H9 (cell line): ENCODE measurements at regions not wholly inside any gene's neighbourhood (a gene's known extent, or its start where the extent isn't known, plus 50 kb on each side); places are given as distances from the start of the nearest gene placed in this dataset.

Experiments used
- DNase-seq: peaks from one replicate; pipeline ENCODE4 v3.0.0-alpha.2; 2017
- H2AFZ ChIP-seq: one replicate; pipeline ENCODE4 v1.6.1; 2013; ENCODE audit warnings: mild to moderate bottlenecking, low read length, control low read depth, moderate library complexity
- H2AK5ac ChIP-seq: 2 replicates; pipeline ENCODE4 v1.6.1; 2013; ENCODE audit warnings: low read length, control low read depth, mixed read lengths; ENCODE audit not compliant: insufficient read length
- H2BK120ac ChIP-seq: one replicate; pipeline ENCODE4 v1.6.1; 2013; ENCODE audit warnings: low read depth, mild to moderate bottlenecking, low read length, control low read depth, inconsistent platforms; ENCODE audit not compliant: poor library complexity, severe bottlenecking
- H2BK12ac ChIP-seq: 2 replicates; pipeline ENCODE4 v1.6.1; 2013; ENCODE audit warnings: low read length, control low read depth, mixed read lengths, low read depth; ENCODE audit not compliant: insufficient read length
- H2BK15ac ChIP-seq: 2 replicates; pipeline ENCODE4 v1.6.1; 2013; ENCODE audit warnings: low read depth, low read length, control low read depth
- H2BK20ac ChIP-seq: one replicate; pipeline ENCODE4 v1.6.1; 2013; ENCODE audit warnings: low read depth, mild to moderate bottlenecking, low read length, control low read depth, inconsistent platforms; ENCODE audit not compliant: poor library complexity, severe bottlenecking
- H2BK5ac ChIP-seq: 2 replicates; pipeline ENCODE4 v1.6.1; 2013; ENCODE audit warnings: low read length, control low read depth, mixed read lengths; ENCODE audit not compliant: insufficient read length
- H3K14ac ChIP-seq: 2 replicates; pipeline ENCODE4 v1.6.1; 2013; ENCODE audit warnings: low read length, control low read depth; ENCODE audit not compliant: insufficient read depth
- H3K18ac ChIP-seq: 2 replicates; pipeline ENCODE4 v1.6.1; 2013; ENCODE audit warnings: low read depth, mild to moderate bottlenecking, mixed read lengths, low read length, control low read depth; ENCODE audit not compliant: insufficient read length
- H3K23ac ChIP-seq: 2 replicates; pipeline ENCODE4 v1.6.1; 2013; ENCODE audit warnings: low read length, control low read depth, mixed read lengths, low read depth; ENCODE audit not compliant: insufficient read length
- H3K23me2 ChIP-seq: 2 replicates; pipeline ENCODE4 v1.6.1; 2013; ENCODE audit warnings: low read depth, mild to moderate bottlenecking, mixed read lengths, low read length, control low read depth; ENCODE audit not compliant: insufficient read length, poor library complexity, severe bottlenecking
- H3K27ac ChIP-seq: 2 replicates; pipeline ENCODE4 v1.5.1; 2013; ENCODE audit warnings: low read length, control low read depth, mixed read lengths, low read depth; ENCODE audit not compliant: insufficient read length
- H3K27me3 ChIP-seq: 2 replicates; pipeline ENCODE4 v1.6.1; 2013; ENCODE audit warnings: low read length, control low read depth, inconsistent platforms; ENCODE audit not compliant: insufficient read depth
- H3K4ac ChIP-seq: 2 replicates; pipeline ENCODE4 v1.6.1; 2013; ENCODE audit warnings: low read depth, mild to moderate bottlenecking, control low read depth, inconsistent platforms, low read length, moderate library complexity
- H3K4me1 ChIP-seq: 2 replicates; pipeline ENCODE4 v1.6.1; 2013; ENCODE audit warnings: low read length, control low read depth, inconsistent platforms; ENCODE audit not compliant: insufficient read depth
- H3K4me2 ChIP-seq: 2 replicates; pipeline ENCODE4 v1.6.1; 2013; ENCODE audit warnings: low read length, control low read depth, mixed read lengths; ENCODE audit not compliant: insufficient read length, insufficient read depth
- H3K56ac ChIP-seq: 2 replicates; pipeline ENCODE4 v1.6.1; 2013; ENCODE audit warnings: low read depth, mild to moderate bottlenecking, mixed read lengths, low read length, control low read depth; ENCODE audit not compliant: insufficient read length
- H3K79me1 ChIP-seq: 2 replicates; pipeline ENCODE4 v1.6.1; 2013; ENCODE audit warnings: low read depth, mild to moderate bottlenecking, moderate library complexity, low read length, control low read depth, inconsistent platforms; ENCODE audit not compliant: insufficient read depth, poor library complexity, severe bottlenecking
- H3K79me2 ChIP-seq: 2 replicates; pipeline ENCODE4 v1.6.1; 2013; ENCODE audit warnings: low read length, control low read depth, inconsistent platforms; ENCODE audit not compliant: insufficient read depth
- H3K9ac ChIP-seq: 2 replicates; pipeline ENCODE4 v1.6.1; 2013; ENCODE audit warnings: low read length, control low read depth, mixed read lengths; ENCODE audit not compliant: insufficient read length; ENCODE audit errors: extremely low read depth
- H3K9me3 ChIP-seq: one replicate; pipeline ENCODE4 v1.6.1; 2013; ENCODE audit warnings: low read depth, low read length, inconsistent platforms; ENCODE audit not compliant: control insufficient read depth
- H3T11ph ChIP-seq: one replicate; pipeline ENCODE4 v1.6.1; 2013; ENCODE audit warnings: mild to moderate bottlenecking, low read length, control low read depth, inconsistent platforms
- H4K20me1 ChIP-seq: one replicate; pipeline ENCODE4 v1.6.1; 2013; ENCODE audit not compliant: control insufficient read depth, insufficient read length, insufficient read depth
- H4K5ac ChIP-seq: 2 replicates; pipeline ENCODE4 v1.6.1; 2013; ENCODE audit warnings: low read depth, mild to moderate bottlenecking, mixed read lengths, low read length, control low read depth; ENCODE audit not compliant: insufficient read length
- H4K8ac ChIP-seq: replicated peaks from 2 replicates; pipeline ENCODE4 v1.6.1; 2013; ENCODE audit warnings: low read length, control low read depth, mixed read lengths, low read depth; ENCODE audit not compliant: insufficient read length
- H4K91ac ChIP-seq: 2 replicates; pipeline ENCODE4 v1.6.1; 2013; ENCODE audit warnings: low read depth, mild to moderate bottlenecking, moderate library complexity, mixed read lengths, low read length, control low read depth; ENCODE audit not compliant: insufficient read length
- H3K27ac Mint-ChIP-seq, 3 experiments: 2 replicates in 2 of 3; 3 replicates in 1 of 3; pipeline ENCODE4 v1.8.0; 2020 to 2021; ENCODE audit warnings: mixed read lengths in 3 of 3, mild to moderate bottlenecking in 1 of 3, moderate library complexity in 1 of 3
- H3K27me3 Mint-ChIP-seq: 2 replicates; pipeline ENCODE4 v1.8.0; 2021; ENCODE audit warnings: low read depth, mild to moderate bottlenecking, moderate library complexity, mixed read lengths
- H3K36me3 Mint-ChIP-seq, 3 experiments: 2 replicates in 2 of 3; 3 replicates in 1 of 3; pipeline ENCODE4 v1.8.0; 2020 to 2021; ENCODE audit warnings: low read depth in 3 of 3, mixed read lengths in 3 of 3; ENCODE audit not compliant: insufficient read depth in 1 of 3
- H3K4me1 Mint-ChIP-seq, 2 experiments: 2 replicates each; pipeline ENCODE4 v1.8.0; 2020; ENCODE audit warnings: mixed read lengths in 2 of 2
- H3K4me3 Mint-ChIP-seq, 2 experiments: 2 replicates in 1 of 2; 3 replicates in 1 of 2; pipeline ENCODE4 v1.8.0; 2020 to 2021; ENCODE audit warnings: mild to moderate bottlenecking in 2 of 2, mixed read lengths in 2 of 2, moderate library complexity in 1 of 2
- H3K9me3 Mint-ChIP-seq, 2 experiments: 2 replicates in 1 of 2; 3 replicates in 1 of 2; pipeline ENCODE4 v1.8.0; 2020; ENCODE audit warnings: mild to moderate bottlenecking in 2 of 2, mixed read lengths in 2 of 2, moderate library complexity in 1 of 2
- WGBS: extraction: QIAGEN DNeasy Blood & Tissue Kit; methylation state at CpG from one replicate; pipeline ENCODE4 v1.1.7; 2013; ENCODE audit warnings: missing lambda C conversion rate, low lambda C conversion rate, mixed read lengths; ENCODE audit not compliant: insufficient read length; ENCODE audit errors: extremely low coverage; 5-methylcytosine and 5-hydroxymethylcytosine counted together
- TF ChIP-seq, protein P1 (sequence below): fragments of 200-600 bp; sonication (generic); conservative IDR thresholded peaks from 3 replicates; pipeline ENCODE4 v1.8.0; 2021; ENCODE audit warnings: antibody characterized with exemption, mild to moderate bottlenecking

DNA sequence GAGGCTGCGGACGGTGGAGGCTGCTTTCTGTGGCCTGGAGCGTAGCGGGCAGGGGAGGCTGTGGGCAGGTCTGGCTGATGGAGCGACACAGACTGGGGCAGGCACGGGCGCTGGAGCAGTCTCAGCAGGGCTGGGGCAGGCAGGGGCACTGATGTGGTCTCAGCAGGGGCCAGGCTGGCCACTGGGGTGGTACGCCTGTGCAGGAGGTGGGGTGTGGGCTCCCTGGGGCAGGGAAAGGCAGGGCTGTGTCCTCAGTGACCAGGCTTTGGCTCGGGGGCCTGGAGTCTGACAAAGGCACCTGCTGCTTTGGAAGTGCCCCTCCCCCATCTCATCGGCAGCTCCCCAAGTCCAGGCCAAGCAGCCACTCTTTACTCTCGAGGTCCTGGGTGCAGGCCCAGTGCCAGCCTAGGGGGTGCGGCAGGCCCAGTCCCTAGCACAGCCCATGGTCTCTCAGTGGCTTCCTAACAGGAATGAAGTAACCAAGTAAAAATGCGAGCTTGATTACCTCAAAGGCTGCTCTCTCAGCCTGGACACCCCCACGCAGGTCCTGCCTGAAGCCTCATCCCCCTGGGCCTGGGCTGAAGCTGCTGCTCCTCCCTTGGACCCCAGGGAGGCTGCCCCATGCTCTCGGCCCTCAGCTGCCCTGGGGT, 55.5 kb downstream of the ADRA2C start:
- H2BK20ac ChIP-seq: no peak overlapping the region
- no peak overlapping the region for H3T11ph ChIP-seq
- H3K4ac ChIP-seq: no peak overlapping the region
- H2BK5ac ChIP-seq: no peak overlapping the region
- no peak overlapping the region for H4K5ac ChIP-seq
- H3K79me1 ChIP-seq: no peaks in the 10 kb centered on the region
- no peaks in the 10 kb centered on the region for H4K20me1 ChIP-seq
- no peak overlapping the region for H4K8ac ChIP-seq
- no peak overlapping the region for H3K4me2 ChIP-seq
- Mint-ChIP-seq H3K27ac (no peak overlapping the region), H3K36me3 (peaks cover 0 to 2% (median 0%) of the 10 kb centered on the region in 3 experiments; a peak in 1 of 7 replicates), H3K4me3 (no peak overlapping the region), H3K9me3 (peaks cover 0 to 4% of the 10 kb centered on the region in 2 experiments; a peak in 1 of 5 replicates), H3K4me1 (peaks cover 11 to 37% of the 10 kb centered on the region in 2 experiments; a peak in 3 of 4 replicates), H3K27me3 (peaks cover 36% of the 10 kb centered on the region)
- H2BK120ac ChIP-seq: no peak overlapping the region
- no peaks in the 10 kb centered on the region for H3K4me1 ChIP-seq
- H3K23ac ChIP-seq: no peak overlapping the region
- no peak overlapping the region for H2AK5ac ChIP-seq
- no peaks in the 10 kb centered on the region for H3K23me2 ChIP-seq
- H3K14ac ChIP-seq: peak overlapping the region; percentile 76; the same call in 1 of the 2 replicates
- no peak overlapping the region for H3K18ac ChIP-seq
- no peak overlapping the region for H3K27ac ChIP-seq
- H3K27me3 ChIP-seq: no peaks in the 10 kb centered on the region
- no peak overlapping the region for H2BK15ac ChIP-seq
- H3K79me2 ChIP-seq: no peaks in the 10 kb centered on the region
- H2AFZ ChIP-seq: no peak overlapping the region
- DNase-seq: no peak
- H3K56ac ChIP-seq: no peak overlapping the region
- TF ChIP-seq, protein P1, sequence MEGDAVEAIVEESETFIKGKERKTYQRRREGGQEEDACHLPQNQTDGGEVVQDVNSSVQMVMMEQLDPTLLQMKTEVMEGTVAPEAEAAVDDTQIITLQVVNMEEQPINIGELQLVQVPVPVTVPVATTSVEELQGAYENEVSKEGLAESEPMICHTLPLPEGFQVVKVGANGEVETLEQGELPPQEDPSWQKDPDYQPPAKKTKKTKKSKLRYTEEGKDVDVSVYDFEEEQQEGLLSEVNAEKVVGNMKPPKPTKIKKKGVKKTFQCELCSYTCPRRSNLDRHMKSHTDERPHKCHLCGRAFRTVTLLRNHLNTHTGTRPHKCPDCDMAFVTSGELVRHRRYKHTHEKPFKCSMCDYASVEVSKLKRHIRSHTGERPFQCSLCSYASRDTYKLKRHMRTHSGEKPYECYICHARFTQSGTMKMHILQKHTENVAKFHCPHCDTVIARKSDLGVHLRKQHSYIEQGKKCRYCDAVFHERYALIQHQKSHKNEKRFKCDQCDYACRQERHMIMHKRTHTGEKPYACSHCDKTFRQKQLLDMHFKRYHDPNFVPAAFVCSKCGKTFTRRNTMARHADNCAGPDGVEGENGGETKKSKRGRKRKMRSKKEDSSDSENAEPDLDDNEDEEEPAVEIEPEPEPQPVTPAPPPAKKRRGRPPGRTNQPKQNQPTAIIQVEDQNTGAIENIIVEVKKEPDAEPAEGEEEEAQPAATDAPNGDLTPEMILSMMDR: no peak
- no peak overlapping the region for H3K9ac ChIP-seq
- H4K91ac ChIP-seq: no peak overlapping the region
- H3K9me3 ChIP-seq: no peaks in the 10 kb centered on the region
- WGBS: no CpG with 5 or more reads among the region's 15 CpGs
- H2BK12ac ChIP-seq: no peak overlapping the region
